ENCODE measurements at regions not wholly inside any gene's neighbourhood (a gene's known extent, or its start where the extent isn't known, plus 50 kb on each side); places are given as distances from the start of the nearest gene placed in this dataset.

DNA sequence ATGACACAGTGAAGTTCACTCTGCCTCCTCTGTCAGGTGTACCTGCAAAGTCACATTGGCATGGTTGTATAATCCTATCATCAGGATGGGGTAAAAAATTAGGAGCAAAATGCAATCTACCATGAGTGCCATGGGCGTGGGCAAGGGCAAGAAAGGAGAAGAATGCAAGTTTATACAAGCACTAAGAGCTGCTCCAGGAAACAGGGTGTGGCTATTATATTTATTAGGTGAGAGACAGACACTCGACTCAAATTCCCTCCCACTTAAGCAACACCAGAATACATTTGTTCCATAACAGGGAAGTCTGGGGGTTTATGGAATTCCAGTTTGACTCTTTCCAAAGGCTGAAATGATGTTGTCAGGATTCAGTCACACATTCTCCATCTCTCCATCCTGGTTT is 378.8 kb downstream of the BCOR start:
- TF ChIP-seq RAD21 (IDR thresholded peaks at IDR 0.05; ENCODE audit: low read depth) (no peak), POLR2A (IDR thresholded peaks at IDR 0.05; ENCODE audit: borderline replicate concordance, extremely low read depth, insufficient read depth, insufficient read length) (no peak), EZH2 (IDR thresholded peaks at IDR 0.05) (no peak), TCF7L2 (IDR thresholded peaks at IDR 0.05; ENCODE audit: borderline replicate concordance, extremely low read depth, insufficient read depth, insufficient read length) (no peak), ZNF274 (IDR thresholded peaks at IDR 0.05; ENCODE audit: low read depth, low read length) (no peak)
- TF ChIP-seq, protein P1, sequence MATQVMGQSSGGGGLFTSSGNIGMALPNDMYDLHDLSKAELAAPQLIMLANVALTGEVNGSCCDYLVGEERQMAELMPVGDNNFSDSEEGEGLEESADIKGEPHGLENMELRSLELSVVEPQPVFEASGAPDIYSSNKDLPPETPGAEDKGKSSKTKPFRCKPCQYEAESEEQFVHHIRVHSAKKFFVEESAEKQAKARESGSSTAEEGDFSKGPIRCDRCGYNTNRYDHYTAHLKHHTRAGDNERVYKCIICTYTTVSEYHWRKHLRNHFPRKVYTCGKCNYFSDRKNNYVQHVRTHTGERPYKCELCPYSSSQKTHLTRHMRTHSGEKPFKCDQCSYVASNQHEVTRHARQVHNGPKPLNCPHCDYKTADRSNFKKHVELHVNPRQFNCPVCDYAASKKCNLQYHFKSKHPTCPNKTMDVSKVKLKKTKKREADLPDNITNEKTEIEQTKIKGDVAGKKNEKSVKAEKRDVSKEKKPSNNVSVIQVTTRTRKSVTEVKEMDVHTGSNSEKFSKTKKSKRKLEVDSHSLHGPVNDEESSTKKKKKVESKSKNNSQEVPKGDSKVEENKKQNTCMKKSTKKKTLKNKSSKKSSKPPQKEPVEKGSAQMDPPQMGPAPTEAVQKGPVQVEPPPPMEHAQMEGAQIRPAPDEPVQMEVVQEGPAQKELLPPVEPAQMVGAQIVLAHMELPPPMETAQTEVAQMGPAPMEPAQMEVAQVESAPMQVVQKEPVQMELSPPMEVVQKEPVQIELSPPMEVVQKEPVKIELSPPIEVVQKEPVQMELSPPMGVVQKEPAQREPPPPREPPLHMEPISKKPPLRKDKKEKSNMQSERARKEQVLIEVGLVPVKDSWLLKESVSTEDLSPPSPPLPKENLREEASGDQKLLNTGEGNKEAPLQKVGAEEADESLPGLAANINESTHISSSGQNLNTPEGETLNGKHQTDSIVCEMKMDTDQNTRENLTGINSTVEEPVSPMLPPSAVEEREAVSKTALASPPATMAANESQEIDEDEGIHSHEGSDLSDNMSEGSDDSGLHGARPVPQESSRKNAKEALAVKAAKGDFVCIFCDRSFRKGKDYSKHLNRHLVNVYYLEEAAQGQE (IDR thresholded peaks at IDR 0.05; ENCODE audit: low read depth) = no peak
- TF ChIP-seq, protein P2, sequence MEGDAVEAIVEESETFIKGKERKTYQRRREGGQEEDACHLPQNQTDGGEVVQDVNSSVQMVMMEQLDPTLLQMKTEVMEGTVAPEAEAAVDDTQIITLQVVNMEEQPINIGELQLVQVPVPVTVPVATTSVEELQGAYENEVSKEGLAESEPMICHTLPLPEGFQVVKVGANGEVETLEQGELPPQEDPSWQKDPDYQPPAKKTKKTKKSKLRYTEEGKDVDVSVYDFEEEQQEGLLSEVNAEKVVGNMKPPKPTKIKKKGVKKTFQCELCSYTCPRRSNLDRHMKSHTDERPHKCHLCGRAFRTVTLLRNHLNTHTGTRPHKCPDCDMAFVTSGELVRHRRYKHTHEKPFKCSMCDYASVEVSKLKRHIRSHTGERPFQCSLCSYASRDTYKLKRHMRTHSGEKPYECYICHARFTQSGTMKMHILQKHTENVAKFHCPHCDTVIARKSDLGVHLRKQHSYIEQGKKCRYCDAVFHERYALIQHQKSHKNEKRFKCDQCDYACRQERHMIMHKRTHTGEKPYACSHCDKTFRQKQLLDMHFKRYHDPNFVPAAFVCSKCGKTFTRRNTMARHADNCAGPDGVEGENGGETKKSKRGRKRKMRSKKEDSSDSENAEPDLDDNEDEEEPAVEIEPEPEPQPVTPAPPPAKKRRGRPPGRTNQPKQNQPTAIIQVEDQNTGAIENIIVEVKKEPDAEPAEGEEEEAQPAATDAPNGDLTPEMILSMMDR (IDR thresholded peaks at IDR 0.05 in 2 of 3, conservative IDR thresholded peaks at IDR 0.05 in 1 of 3; ENCODE audit: borderline replicate concordance in 1 of 3, insufficient read depth in 1 of 3, low read depth in 2 of 3, low read length in 2 of 3) = no peak
- TF ChIP-seq, protein P3, sequence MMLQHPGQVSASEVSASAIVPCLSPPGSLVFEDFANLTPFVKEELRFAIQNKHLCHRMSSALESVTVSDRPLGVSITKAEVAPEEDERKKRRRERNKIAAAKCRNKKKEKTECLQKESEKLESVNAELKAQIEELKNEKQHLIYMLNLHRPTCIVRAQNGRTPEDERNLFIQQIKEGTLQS (IDR thresholded peaks at IDR 0.05) = no peak

All from HCT116 (cell line).